ENCODE measurements at regions not wholly inside any gene's neighbourhood (a gene's known extent, or its start where the extent isn't known, plus 50 kb on each side); places are given as distances from the start of the nearest gene placed in this dataset.

- Mint-ChIP-seq H3K36me3 (no peaks in the 10 kb centered on the region), H3K27me3 (no peaks in the 10 kb centered on the region), H3K4me1 (no peaks in the 10 kb centered on the region), H3K9me3 (peaks cover 0 to 11% (median 5%) of the 10 kb centered on the region in 7 donors), H3K4me3 (no peak overlapping the region), H3K27ac (peak overlapping the region in 1 of 6 donors; percentile 6)
- ATAC-seq (ENCODE audit: low read depth in 2 of 2): no peak
- DNase-seq: no peak
Measured at GRCh38 chr3:154602241-154602640, 172.3 kb upstream of the GPR149 start.

GRCh38 chr3:154598166-154598565, 168.2 kb upstream of the GPR149 start:
- Mint-ChIP-seq H3K27ac (no peak overlapping the region), H3K9me3 (peaks cover 0 to 13% (median 7%) of the 10 kb centered on the region in 7 donors), H3K4me3 (no peak overlapping the region), H3K27me3 (no peaks in the 10 kb centered on the region), H3K36me3 (no peaks in the 10 kb centered on the region), H3K4me1 (no peaks in the 10 kb centered on the region)
- no peak for DNase-seq
- no peak for ATAC-seq (ENCODE audit: low read depth in 2 of 2)

GRCh38 chr3:154590675-154591384, 160.8 kb upstream of the GPR149 start:
- DNase-seq: no peak
- Mint-ChIP-seq H3K36me3 (no peaks in the 10 kb centered on the region), H3K27ac (no peak overlapping the region), H3K27me3 (no peaks in the 10 kb centered on the region), H3K4me3 (no peak overlapping the region), H3K9me3 (peaks cover 0 to 5% (median 0%) of the 10 kb centered on the region in 7 donors), H3K4me1 (no peaks in the 10 kb centered on the region)
- no peak for ATAC-seq (ENCODE audit: low read depth in 2 of 2)

GRCh38 chr3:154588831-154589230, 158.8 kb upstream of the GPR149 start:
- Mint-ChIP-seq H3K27me3 (no peaks in the 10 kb centered on the region), H3K27ac (no peak overlapping the region), H3K4me3 (no peak overlapping the region), H3K36me3 (no peaks in the 10 kb centered on the region), H3K9me3 (peaks cover 0 to 5% (median 0%) of the 10 kb centered on the region in 7 donors), H3K4me1 (no peaks in the 10 kb centered on the region)
- no peak for ATAC-seq (ENCODE audit: low read depth in 2 of 2)
- no peak for DNase-seq

GRCh38 chr3:154584974-154585373, 155.0 kb upstream of the GPR149 start:
- Mint-ChIP-seq H3K36me3 (no peaks in the 10 kb centered on the region), H3K9me3 (no peaks in the 10 kb centered on the region), H3K4me3 (no peak overlapping the region), H3K27ac (no peak overlapping the region), H3K4me1 (no peaks in the 10 kb centered on the region), H3K27me3 (no peaks in the 10 kb centered on the region)
- no peak for DNase-seq
- ATAC-seq (ENCODE audit: low read depth in 2 of 2): no peak

GRCh38 chr3:154584041-154584440, 154.1 kb upstream of the GPR149 start:
- no peak overlapping the region for H3K27ac Mint-ChIP-seq
- H3K9me3 Mint-ChIP-seq: peaks cover 0 to under 1% (median 0%) of the 10 kb centered on the region in 7 donors
- H3K36me3 Mint-ChIP-seq: no peaks in the 10 kb centered on the region
- no peaks in the 10 kb centered on the region for H3K4me1 Mint-ChIP-seq
- ATAC-seq (ENCODE audit: low read depth in 2 of 2) (no peak), DNase-seq (no peak)
- H3K27me3 Mint-ChIP-seq: no peaks in the 10 kb centered on the region
- no peak overlapping the region for H3K4me3 Mint-ChIP-seq

- no peak overlapping the region for H3K27ac Mint-ChIP-seq
- H3K4me3 Mint-ChIP-seq: no peak overlapping the region
- no peaks in the 10 kb centered on the region for H3K27me3 Mint-ChIP-seq
- H3K4me1 Mint-ChIP-seq: no peaks in the 10 kb centered on the region
- no peaks in the 10 kb centered on the region for H3K36me3 Mint-ChIP-seq
- H3K9me3 Mint-ChIP-seq: peaks cover 0 to 2% (median 0%) of the 10 kb centered on the region in 7 donors
- ATAC-seq (ENCODE audit: low read depth in 2 of 2): no peak
- no peak for DNase-seq
Measured at GRCh38 chr3:154583086-154583634, 153.2 kb upstream of the GPR149 start.

GRCh38 chr3:154582501-154582900, 152.5 kb upstream of the GPR149 start:
- Mint-ChIP-seq H3K4me3 (no peak overlapping the region), H3K9me3 (peaks cover 0 to 2% (median 0%) of the 10 kb centered on the region in 7 donors), H3K36me3 (no peaks in the 10 kb centered on the region), H3K27me3 (no peaks in the 10 kb centered on the region), H3K27ac (no peak overlapping the region), H3K4me1 (no peaks in the 10 kb centered on the region)
- DNase-seq (no peak), ATAC-seq (ENCODE audit: low read depth in 2 of 2) (no peak)

- no peak for ATAC-seq (ENCODE audit: low read depth in 2 of 2)
Measured at GRCh38 chr3:154571553-154572226, 141.7 kb upstream of the GPR149 start.

GRCh38 chr3:154568064-154568463, 138.1 kb upstream of the GPR149 start:
- Mint-ChIP-seq H3K27me3 (no peaks in the 10 kb centered on the region), H3K27ac (no peak overlapping the region), H3K4me1 (no peaks in the 10 kb centered on the region), H3K4me3 (no peak overlapping the region), H3K36me3 (no peaks in the 10 kb centered on the region), H3K9me3 (peaks cover 0 to 5% (median 2%) of the 10 kb centered on the region in 7 donors)
- no peak for DNase-seq
- no peak for ATAC-seq (ENCODE audit: low read depth in 2 of 2)

More at GRCh38 chr3:154571553-154572226, 141.7 kb upstream of the GPR149 start:
- no peak for DNase-seq
- Mint-ChIP-seq H3K9me3 (peaks cover 3 to 26% (median 11%) of the 10 kb centered on the region in 7 donors), H3K4me1 (no peaks in the 10 kb centered on the region), H3K27me3 (no peaks in the 10 kb centered on the region), H3K36me3 (no peaks in the 10 kb centered on the region), H3K27ac (no peak overlapping the region), H3K4me3 (no peak overlapping the region)

- Mint-ChIP-seq H3K4me3 (no peak overlapping the region), H3K27me3 (no peaks in the 10 kb centered on the region), H3K36me3 (no peaks in the 10 kb centered on the region), H3K27ac (no peak overlapping the region), H3K4me1 (no peaks in the 10 kb centered on the region), H3K9me3 (no peaks in the 10 kb centered on the region)
- DNase-seq (no peak), ATAC-seq (ENCODE audit: low read depth in 2 of 2) (no peak)
Measured at GRCh38 chr3:154559623-154560022, 129.6 kb upstream of the GPR149 start.

GRCh38 chr3:154552338-154552737, 122.3 kb upstream of the GPR149 start:
- Mint-ChIP-seq H3K36me3 (no peaks in the 10 kb centered on the region), H3K27me3 (no peaks in the 10 kb centered on the region), H3K4me3 (no peak overlapping the region), H3K4me1 (no peaks in the 10 kb centered on the region), H3K27ac (no peak overlapping the region), H3K9me3 (peaks cover 0 to 2% (median 0%) of the 10 kb centered on the region in 7 donors)
- ATAC-seq (ENCODE audit: low read depth in 2 of 2) (no peak), DNase-seq (no peak)

GRCh38 chr3:154549391-154549790, 119.4 kb upstream of the GPR149 start:
- H3K4me1 Mint-ChIP-seq: no peaks in the 10 kb centered on the region
- ATAC-seq (ENCODE audit: low read depth in 2 of 2) (no peak), DNase-seq (no peak)
- H3K27me3 Mint-ChIP-seq: no peaks in the 10 kb centered on the region
- H3K9me3 Mint-ChIP-seq: peaks cover 0 to 2% (median 0%) of the 10 kb centered on the region in 7 donors
- no peaks in the 10 kb centered on the region for H3K36me3 Mint-ChIP-seq
- no peak overlapping the region for H3K27ac Mint-ChIP-seq
- H3K4me3 Mint-ChIP-seq: no peak overlapping the region

- ATAC-seq (ENCODE audit: low read depth in 2 of 2): no peak
- no peaks in the 10 kb centered on the region for H3K36me3 Mint-ChIP-seq
- peaks cover 0 to 2% (median 0%) of the 10 kb centered on the region in 7 donors for H3K9me3 Mint-ChIP-seq
- no peak overlapping the region for H3K27ac Mint-ChIP-seq
- no peak for DNase-seq
- H3K27me3 Mint-ChIP-seq: no peaks in the 10 kb centered on the region
- no peaks in the 10 kb centered on the region for H3K4me1 Mint-ChIP-seq
- no peak overlapping the region for H3K4me3 Mint-ChIP-seq
Measured at GRCh38 chr3:154548341-154548740, 118.4 kb upstream of the GPR149 start.

All from naive B cell (primary cell).